SK-N-SH treated with all-trans-retinoic acid at 6 μM for 48 hours (cell line): ENCODE measurements at regions not wholly inside any gene's neighbourhood (a gene's known extent, or its start where the extent isn't known, plus 50 kb on each side); places are given as distances from the start of the nearest gene placed in this dataset.

ENCODE experiments used
- RARB ChIP-seq: fragments of 250-450 bp; sonication (Bioruptor Pico); IDR thresholded peaks from 2 replicates; pipeline ENCODE4 v1.8.0; 2021; ENCODE audit warnings: mild to moderate bottlenecking, moderate library complexity
- TF ChIP-seq, protein P1 (sequence below): fragments of 250-450 bp; sonication (Bioruptor Pico); IDR thresholded peaks from 2 replicates; pipeline ENCODE4 v1.8.0; 2020; ENCODE audit warnings: mild to moderate bottlenecking, moderate library complexity, borderline replicate concordance
- TF ChIP-seq, protein P2 (sequence below): fragments of 250-450 bp; sonication (Bioruptor Pico); IDR thresholded peaks from 2 replicates; pipeline ENCODE4 v1.8.0; 2021; ENCODE audit warnings: low read depth, mild to moderate bottlenecking, moderate library complexity, borderline replicate concordance

DNA sequence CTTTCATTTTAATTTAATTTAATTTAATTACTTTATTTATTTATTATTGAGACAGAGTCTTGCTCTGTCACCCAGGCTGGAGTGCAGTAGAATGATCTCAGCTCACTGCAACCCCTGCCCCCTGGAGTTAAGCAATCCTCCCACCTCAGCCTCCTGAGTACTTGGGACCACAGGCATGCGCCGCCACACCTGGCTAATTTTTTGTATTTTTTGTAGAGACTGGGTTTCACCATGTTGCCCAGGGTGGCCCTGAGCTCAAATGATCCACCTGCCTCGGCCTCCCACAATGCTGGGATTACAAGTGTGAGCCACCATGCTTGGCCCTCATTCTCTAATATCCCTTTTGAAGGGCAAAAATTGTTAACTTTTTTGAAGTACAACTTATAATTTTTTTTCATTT lies 92.9 kb downstream of the XRCC2 start:
- TF ChIP-seq, protein P1, sequence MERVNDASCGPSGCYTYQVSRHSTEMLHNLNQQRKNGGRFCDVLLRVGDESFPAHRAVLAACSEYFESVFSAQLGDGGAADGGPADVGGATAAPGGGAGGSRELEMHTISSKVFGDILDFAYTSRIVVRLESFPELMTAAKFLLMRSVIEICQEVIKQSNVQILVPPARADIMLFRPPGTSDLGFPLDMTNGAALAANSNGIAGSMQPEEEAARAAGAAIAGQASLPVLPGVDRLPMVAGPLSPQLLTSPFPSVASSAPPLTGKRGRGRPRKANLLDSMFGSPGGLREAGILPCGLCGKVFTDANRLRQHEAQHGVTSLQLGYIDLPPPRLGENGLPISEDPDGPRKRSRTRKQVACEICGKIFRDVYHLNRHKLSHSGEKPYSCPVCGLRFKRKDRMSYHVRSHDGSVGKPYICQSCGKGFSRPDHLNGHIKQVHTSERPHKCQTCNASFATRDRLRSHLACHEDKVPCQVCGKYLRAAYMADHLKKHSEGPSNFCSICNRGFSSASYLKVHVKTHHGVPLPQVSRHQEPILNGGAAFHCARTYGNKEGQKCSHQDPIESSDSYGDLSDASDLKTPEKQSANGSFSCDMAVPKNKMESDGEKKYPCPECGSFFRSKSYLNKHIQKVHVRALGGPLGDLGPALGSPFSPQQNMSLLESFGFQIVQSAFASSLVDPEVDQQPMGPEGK (CRISPR knock-in tag): no peak
- TF ChIP-seq RARB (CRISPR knock-in tag): no peak
- TF ChIP-seq, protein P2, sequence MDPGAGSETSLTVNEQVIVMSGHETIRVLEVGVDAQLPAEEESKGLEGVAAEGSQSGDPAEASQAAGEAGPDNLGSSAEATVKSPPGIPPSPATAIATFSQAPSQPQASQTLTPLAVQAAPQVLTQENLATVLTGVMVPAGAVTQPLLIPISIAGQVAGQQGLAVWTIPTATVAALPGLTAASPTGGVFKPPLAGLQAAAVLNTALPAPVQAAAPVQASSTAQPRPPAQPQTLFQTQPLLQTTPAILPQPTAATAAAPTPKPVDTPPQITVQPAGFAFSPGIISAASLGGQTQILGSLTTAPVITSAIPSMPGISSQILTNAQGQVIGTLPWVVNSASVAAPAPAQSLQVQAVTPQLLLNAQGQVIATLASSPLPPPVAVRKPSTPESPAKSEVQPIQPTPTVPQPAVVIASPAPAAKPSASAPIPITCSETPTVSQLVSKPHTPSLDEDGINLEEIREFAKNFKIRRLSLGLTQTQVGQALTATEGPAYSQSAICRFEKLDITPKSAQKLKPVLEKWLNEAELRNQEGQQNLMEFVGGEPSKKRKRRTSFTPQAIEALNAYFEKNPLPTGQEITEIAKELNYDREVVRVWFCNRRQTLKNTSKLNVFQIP: no peak
